GM12891 (cell line): ENCODE measurements at regions not wholly inside any gene's neighbourhood (a gene's known extent, or its start where the extent isn't known, plus 50 kb on each side); places are given as distances from the start of the nearest gene placed in this dataset.

Source experiments
- PAX5 ChIP-seq: IDR thresholded peaks from 2 replicates; pipeline ENCODE4 v1.6.1; 2011; ENCODE audit warnings: low read length, moderate library complexity, mild to moderate bottlenecking; ENCODE audit not compliant: insufficient read depth, severe bottlenecking
- POLR2A ChIP-seq: IDR thresholded peaks from 2 replicates; pipeline ENCODE4 v1.6.1; 2011; ENCODE audit warnings: low read depth, low read length, control low read depth
- POLR2AphosphoS5 ChIP-seq: IDR thresholded peaks from 2 replicates; pipeline ENCODE4 v1.6.1; 2011; ENCODE audit warnings: low read depth, low read length, control low read depth
- POU2F2 ChIP-seq: IDR thresholded peaks from 2 replicates; pipeline ENCODE4 v1.6.1; 2011; ENCODE audit warnings: low read depth, mild to moderate bottlenecking, control low read depth, low read length, moderate library complexity
- SPI1 ChIP-seq: IDR thresholded peaks from 2 replicates; pipeline ENCODE4 v1.6.1; 2011; ENCODE audit warnings: low read depth, low read length, control low read depth
- TAF1 ChIP-seq: IDR thresholded peaks from 2 replicates; pipeline ENCODE4 v1.6.1; 2011; ENCODE audit warnings: low read depth, low read length, control low read depth

GRCh38 chr5:44927115-44927733 is 118.5 kb downstream of the MRPS30 start:
- TF ChIP-seq TAF1 (no peak), POLR2AphosphoS5 (no peak), POLR2A (no peak), SPI1 (no peak), POU2F2 (no peak), PAX5 (no peak)
